ENCODE measurements at regions not wholly inside any gene's neighbourhood (a gene's known extent, or its start where the extent isn't known, plus 50 kb on each side); places are given as distances from the start of the nearest gene placed in this dataset.

DNA sequence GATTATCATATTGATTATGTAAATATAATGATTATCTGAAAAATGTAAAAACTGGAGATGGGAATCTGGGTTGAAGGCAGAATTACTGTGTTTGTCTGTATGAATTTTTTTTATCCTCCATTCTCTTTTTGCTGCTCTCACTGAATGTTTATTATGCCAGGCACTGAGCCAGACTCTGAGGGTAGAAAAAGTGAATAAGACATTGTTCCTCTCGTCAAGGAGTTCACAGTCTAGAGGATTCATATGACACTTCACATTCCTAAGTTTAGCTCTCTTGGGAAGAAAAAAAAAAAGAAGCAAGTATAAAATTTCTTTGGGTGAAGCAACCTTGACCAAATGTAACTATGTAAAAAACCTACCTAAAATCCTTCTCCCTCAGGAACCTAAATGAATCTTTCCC lies 120.9 kb upstream of the LMO3 start:
- Histone ChIP-seq H3K4me3 (ENCODE audit: low read length) (no peak overlapping the region), H3K4me1 (ENCODE audit: control insufficient read depth, insufficient read depth, low read length) (no peaks in the 10 kb centered on the region), H3K27me3 (ENCODE audit: control insufficient read depth, insufficient read depth, low read length) (no peaks in the 10 kb centered on the region), H3K9me3 (ENCODE audit: control insufficient read depth, low read depth, low read length) (no peaks in the 10 kb centered on the region), H3K27ac (ENCODE audit: low read length) (no peak overlapping the region), H3K36me3 (ENCODE audit: control insufficient read depth, insufficient read depth, low read length) (no peaks in the 10 kb centered on the region)
- no CpG with 5 or more reads among the region's 1 CpG for WGBS (ENCODE audit: insufficient coverage, low lambda C conversion rate)
- DNase-seq: no peak

DNA sequence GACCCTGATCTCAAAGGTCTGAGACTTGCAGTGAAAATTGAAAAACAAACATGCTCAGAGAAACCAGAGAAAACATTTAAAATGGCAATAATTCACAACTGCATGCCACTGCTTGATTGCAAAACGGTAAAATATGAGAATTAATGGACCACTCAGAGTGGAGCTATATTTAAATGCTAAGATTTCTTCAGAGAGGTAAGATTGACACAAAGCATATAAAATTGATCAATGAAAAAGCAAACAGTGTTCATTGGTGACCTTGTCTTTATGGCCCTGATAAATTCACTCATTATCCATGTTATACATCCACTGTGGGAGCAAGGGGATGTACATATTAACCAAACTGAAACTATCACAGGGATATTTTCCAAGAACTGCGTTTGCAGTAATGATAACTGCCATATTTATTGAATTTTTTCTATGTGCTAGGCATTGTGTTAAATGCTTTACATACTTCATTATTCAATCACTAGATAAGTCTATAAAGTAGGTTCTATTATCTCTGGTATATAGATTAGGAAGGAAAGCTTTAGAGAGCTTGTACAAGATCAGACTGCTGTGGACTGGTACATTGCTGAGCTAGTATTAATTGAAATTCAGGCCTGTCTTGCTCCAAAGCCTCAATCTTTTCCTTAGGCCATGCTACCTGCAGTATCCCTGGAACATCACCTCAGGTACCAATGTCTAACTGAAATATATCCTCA lies 113.9 kb upstream of the LMO3 start:
- Histone ChIP-seq H3K4me1 (ENCODE audit: control insufficient read depth, insufficient read depth, low read length) (no peaks in the 10 kb centered on the region), H3K27me3 (ENCODE audit: control insufficient read depth, insufficient read depth, low read length) (no peaks in the 10 kb centered on the region), H3K27ac (ENCODE audit: low read length) (no peak overlapping the region), H3K4me3 (ENCODE audit: low read length) (no peak overlapping the region), H3K36me3 (ENCODE audit: control insufficient read depth, insufficient read depth, low read length) (no peaks in the 10 kb centered on the region), H3K9me3 (ENCODE audit: control insufficient read depth, low read depth, low read length) (no peaks in the 10 kb centered on the region)
- no CpG with 5 or more reads among the region's 2 CpGs for WGBS (ENCODE audit: insufficient coverage, low lambda C conversion rate)
- no peak for DNase-seq

DNA sequence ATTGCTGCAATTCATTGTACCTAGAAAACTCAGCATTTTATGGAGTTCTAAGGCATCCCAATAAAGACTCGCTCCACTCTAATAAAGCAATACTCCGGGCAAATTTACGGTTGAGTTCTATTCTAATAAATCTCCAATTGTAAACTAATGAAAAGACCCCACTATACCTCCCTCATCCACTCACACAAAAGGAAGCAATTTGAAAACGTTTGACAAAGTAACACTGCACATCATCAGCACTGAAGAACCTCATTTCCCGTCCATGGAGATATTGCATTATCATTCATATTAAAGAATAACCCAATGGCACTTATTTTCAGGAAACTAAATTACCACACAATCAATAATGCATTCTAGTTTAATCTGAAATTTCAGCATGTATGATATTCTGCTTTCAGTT lies 111.0 kb upstream of the LMO3 start:
- no peak for DNase-seq
- no CpG with 5 or more reads among the region's 5 CpGs for WGBS (ENCODE audit: insufficient coverage, low lambda C conversion rate)
- Histone ChIP-seq H3K27me3 (ENCODE audit: control insufficient read depth, insufficient read depth, low read length) (no peaks in the 10 kb centered on the region), H3K4me1 (ENCODE audit: control insufficient read depth, insufficient read depth, low read length) (no peaks in the 10 kb centered on the region), H3K9me3 (ENCODE audit: control insufficient read depth, low read depth, low read length) (no peaks in the 10 kb centered on the region), H3K4me3 (ENCODE audit: low read length) (no peak overlapping the region), H3K27ac (ENCODE audit: low read length) (no peak overlapping the region), H3K36me3 (ENCODE audit: control insufficient read depth, insufficient read depth, low read length) (no peaks in the 10 kb centered on the region)

DNA sequence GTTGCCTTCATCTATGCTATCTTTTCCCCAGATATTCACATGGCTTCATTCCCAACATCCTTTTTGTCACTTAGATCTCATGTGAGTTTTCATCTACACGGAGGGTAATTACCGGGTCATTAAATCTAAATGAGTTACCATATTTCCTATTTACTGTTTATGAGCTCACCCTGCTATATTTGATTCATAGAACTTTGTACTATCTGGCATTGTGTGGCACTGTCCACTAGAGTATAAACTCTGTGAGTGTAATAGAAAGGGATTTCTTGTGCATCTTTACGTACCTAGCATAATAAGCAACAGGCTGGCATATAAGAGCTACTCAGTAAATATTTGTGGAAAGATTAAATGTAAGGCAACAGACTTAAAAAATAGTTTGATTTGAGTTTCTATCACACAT lies 86.1 kb upstream of the LMO3 start:
- no peaks in the 10 kb centered on the region for H3K27me3 ChIP-seq (ENCODE audit: control insufficient read depth, insufficient read depth, low read length)
- DNase-seq: no peak
- H3K27ac ChIP-seq (ENCODE audit: low read length): no peak overlapping the region
- H3K9me3 ChIP-seq (ENCODE audit: control insufficient read depth, low read depth, low read length): no peaks in the 10 kb centered on the region
- H3K4me1 ChIP-seq (ENCODE audit: control insufficient read depth, insufficient read depth, low read length): no peaks in the 10 kb centered on the region
- no peaks in the 10 kb centered on the region for H3K36me3 ChIP-seq (ENCODE audit: control insufficient read depth, insufficient read depth, low read length)
- WGBS (ENCODE audit: insufficient coverage, low lambda C conversion rate): 100% methylated on average over 1 of the region's 3 CpGs
- no peak overlapping the region for H3K4me3 ChIP-seq (ENCODE audit: low read length)

DNA sequence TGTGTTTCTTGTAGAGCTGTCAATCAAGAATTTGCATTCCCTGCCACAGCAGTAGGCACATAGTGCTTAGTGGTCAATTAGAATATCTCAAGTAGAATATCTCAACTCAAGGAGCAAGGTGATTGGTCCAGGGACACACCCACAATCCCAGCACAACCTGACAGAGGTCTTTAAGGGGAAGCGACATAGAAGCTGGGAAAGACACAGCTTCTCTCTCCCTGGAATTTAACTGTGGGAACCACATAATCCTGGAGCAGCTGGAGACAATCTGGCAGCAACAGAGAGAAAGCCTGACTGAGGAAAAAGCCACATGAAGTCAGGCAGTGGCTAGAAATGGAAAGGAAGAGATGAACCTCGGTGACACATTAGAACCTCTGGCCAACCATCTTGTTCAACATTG lies 85.7 kb upstream of the LMO3 start:
- WGBS (ENCODE audit: insufficient coverage, low lambda C conversion rate): no CpG with 5 or more reads among the region's 2 CpGs
- Histone ChIP-seq H3K27me3 (ENCODE audit: control insufficient read depth, insufficient read depth, low read length) (no peaks in the 10 kb centered on the region), H3K27ac (ENCODE audit: low read length) (no peak overlapping the region)

DNA sequence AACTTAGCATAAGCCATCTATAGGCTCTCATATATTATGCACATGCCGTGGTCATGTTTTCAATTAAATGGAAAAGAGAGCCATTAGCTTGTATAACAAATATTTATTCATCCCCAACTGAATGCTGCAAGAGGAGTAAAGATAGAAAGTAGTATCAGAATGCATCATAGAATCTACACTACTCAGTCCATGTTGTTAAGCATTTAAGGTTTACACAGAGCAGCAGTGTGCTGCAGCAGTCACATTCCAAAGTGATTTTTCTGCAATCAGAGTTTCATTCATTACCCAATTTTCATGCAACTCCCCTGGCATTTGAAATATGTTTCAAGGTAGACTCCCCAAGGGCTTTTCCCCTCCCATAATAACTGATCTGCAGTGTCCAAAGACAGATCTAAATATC lies 82.2 kb upstream of the LMO3 start:
- DNase-seq: no peak
- no peaks in the 10 kb centered on the region for H3K4me1 ChIP-seq (ENCODE audit: control insufficient read depth, insufficient read depth, low read length)
- H3K36me3 ChIP-seq (ENCODE audit: control insufficient read depth, insufficient read depth, low read length): no peaks in the 10 kb centered on the region
- H3K27me3 ChIP-seq (ENCODE audit: control insufficient read depth, insufficient read depth, low read length): no peaks in the 10 kb centered on the region
- H3K9me3 ChIP-seq (ENCODE audit: control insufficient read depth, low read depth, low read length): no peaks in the 10 kb centered on the region
- H3K27ac ChIP-seq (ENCODE audit: low read length): no peak overlapping the region
- H3K4me3 ChIP-seq (ENCODE audit: low read length): no peak overlapping the region
- WGBS (ENCODE audit: insufficient coverage, low lambda C conversion rate): 50% methylated on average over 1 of the region's 1 CpG

More for the DNA sequence above, 85.7 kb upstream of the LMO3 start:
- H3K4me3 ChIP-seq (ENCODE audit: low read length): no peak overlapping the region
- no peak for DNase-seq
- H3K4me1 ChIP-seq (ENCODE audit: control insufficient read depth, insufficient read depth, low read length): no peaks in the 10 kb centered on the region
- no peaks in the 10 kb centered on the region for H3K9me3 ChIP-seq (ENCODE audit: control insufficient read depth, low read depth, low read length)
- H3K36me3 ChIP-seq (ENCODE audit: control insufficient read depth, insufficient read depth, low read length): no peaks in the 10 kb centered on the region

DNA sequence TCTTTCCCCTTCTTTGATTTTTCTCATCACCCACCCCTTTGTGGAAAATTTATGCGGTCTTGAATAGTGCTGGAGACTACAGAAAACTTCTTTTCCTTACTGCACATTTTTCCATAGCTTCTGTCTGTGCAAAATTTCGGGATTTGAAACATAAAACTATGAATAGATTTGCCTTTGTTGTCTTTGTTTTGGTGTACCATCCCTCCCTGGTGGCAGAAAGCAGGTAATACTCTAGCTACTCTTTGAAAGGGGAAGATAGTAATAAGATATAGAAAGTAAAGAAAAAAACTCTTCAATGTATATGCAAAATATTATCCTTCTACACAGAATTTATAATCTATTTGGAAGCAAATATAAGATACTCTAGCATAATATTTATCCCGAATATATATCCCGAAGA lies 79.1 kb upstream of the LMO3 start:
- Histone ChIP-seq H3K9me3 (ENCODE audit: control insufficient read depth, low read depth, low read length) (no peaks in the 10 kb centered on the region), H3K27me3 (ENCODE audit: control insufficient read depth, insufficient read depth, low read length) (no peaks in the 10 kb centered on the region), H3K27ac (ENCODE audit: low read length) (no peak overlapping the region), H3K4me3 (ENCODE audit: low read length) (no peak overlapping the region), H3K4me1 (ENCODE audit: control insufficient read depth, insufficient read depth, low read length) (no peaks in the 10 kb centered on the region), H3K36me3 (ENCODE audit: control insufficient read depth, insufficient read depth, low read length) (no peaks in the 10 kb centered on the region)
- 100% methylated on average over 2 of the region's 4 CpGs for WGBS (ENCODE audit: insufficient coverage, low lambda C conversion rate)
- DNase-seq: no peak

DNA sequence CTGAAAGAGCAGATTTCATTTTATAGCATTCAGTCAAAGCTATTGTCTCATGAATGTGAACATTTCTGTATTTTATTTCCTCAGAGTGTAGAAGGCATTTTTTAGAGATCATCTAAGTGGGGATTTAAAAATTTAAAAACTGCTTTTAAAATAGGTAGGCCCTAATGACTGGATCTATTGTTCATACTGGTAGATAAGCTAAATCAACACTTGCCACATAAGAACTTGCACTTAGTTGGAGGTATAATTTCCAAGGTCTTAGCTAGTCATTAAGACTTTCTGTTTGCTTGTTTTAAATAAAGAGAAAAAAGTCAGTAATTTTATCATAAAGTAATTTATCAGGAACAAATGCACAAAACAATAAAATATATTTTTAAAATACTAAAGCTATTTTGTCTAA lies 75.2 kb upstream of the LMO3 start:
- Histone ChIP-seq H3K27ac (ENCODE audit: low read length) (no peak overlapping the region), H3K9me3 (ENCODE audit: control insufficient read depth, low read depth, low read length) (no peaks in the 10 kb centered on the region), H3K4me3 (ENCODE audit: low read length) (no peak overlapping the region), H3K27me3 (ENCODE audit: control insufficient read depth, insufficient read depth, low read length) (no peaks in the 10 kb centered on the region), H3K36me3 (ENCODE audit: control insufficient read depth, insufficient read depth, low read length) (no peaks in the 10 kb centered on the region), H3K4me1 (ENCODE audit: control insufficient read depth, insufficient read depth, low read length) (no peaks in the 10 kb centered on the region)
- DNase-seq: no peak

DNA sequence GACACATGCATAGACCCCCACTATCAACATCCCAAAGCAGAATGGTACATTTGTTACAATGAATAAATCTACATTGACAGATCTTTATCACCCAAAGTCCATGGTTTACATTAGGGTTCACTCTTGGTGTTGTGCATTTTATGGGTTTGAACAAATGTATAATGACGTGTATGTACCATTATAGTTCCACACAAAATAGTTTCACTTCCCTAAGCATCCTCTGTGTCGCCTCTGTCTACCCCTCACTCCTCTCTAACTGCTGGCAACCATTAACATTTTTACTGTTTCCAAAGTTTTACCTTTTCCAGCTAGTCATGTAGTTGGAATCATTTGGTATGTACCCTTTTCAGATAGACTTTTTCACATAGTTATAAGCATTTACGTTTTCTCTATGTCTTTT lies 69.5 kb upstream of the LMO3 start:
- H3K4me1 ChIP-seq (ENCODE audit: control insufficient read depth, insufficient read depth, low read length): no peaks in the 10 kb centered on the region
- no peaks in the 10 kb centered on the region for H3K27me3 ChIP-seq (ENCODE audit: control insufficient read depth, insufficient read depth, low read length)
- no peaks in the 10 kb centered on the region for H3K9me3 ChIP-seq (ENCODE audit: control insufficient read depth, low read depth, low read length)
- H3K36me3 ChIP-seq (ENCODE audit: control insufficient read depth, insufficient read depth, low read length): no peaks in the 10 kb centered on the region
- H3K27ac ChIP-seq (ENCODE audit: low read length): no peak overlapping the region
- H3K4me3 ChIP-seq (ENCODE audit: low read length): no peak overlapping the region
- no peak for DNase-seq
- WGBS (ENCODE audit: insufficient coverage, low lambda C conversion rate): 71% methylated on average over 1 of the region's 3 CpGs

DNA sequence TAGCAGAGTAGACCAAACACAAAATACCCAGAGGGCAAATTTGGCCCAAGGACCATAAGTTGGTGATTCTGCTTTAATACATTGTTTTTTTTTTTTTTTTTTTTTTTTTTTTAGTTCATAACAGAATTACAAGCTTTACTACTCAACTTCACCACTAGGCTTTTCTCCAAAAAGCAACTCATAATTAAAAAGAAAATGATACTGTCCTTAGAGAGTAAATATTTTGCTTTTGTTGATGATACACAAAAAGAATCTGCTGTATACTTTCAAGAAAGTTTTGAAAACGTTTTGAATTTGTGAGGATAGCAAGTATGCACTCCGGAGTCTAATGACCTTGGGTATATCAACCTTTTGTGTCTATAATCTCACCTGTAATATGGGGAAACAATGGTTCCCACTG lies 68.9 kb upstream of the LMO3 start:
- no peaks in the 10 kb centered on the region for H3K36me3 ChIP-seq (ENCODE audit: control insufficient read depth, insufficient read depth, low read length)
- WGBS (ENCODE audit: insufficient coverage, low lambda C conversion rate): no CpG with 5 or more reads among the region's 2 CpGs
- H3K9me3 ChIP-seq (ENCODE audit: control insufficient read depth, low read depth, low read length): no peaks in the 10 kb centered on the region
- H3K27ac ChIP-seq (ENCODE audit: low read length): no peak overlapping the region
- H3K4me1 ChIP-seq (ENCODE audit: control insufficient read depth, insufficient read depth, low read length): no peaks in the 10 kb centered on the region
- DNase-seq: no peak
- H3K4me3 ChIP-seq (ENCODE audit: low read length): no peak overlapping the region
- no peaks in the 10 kb centered on the region for H3K27me3 ChIP-seq (ENCODE audit: control insufficient read depth, insufficient read depth, low read length)

DNA sequence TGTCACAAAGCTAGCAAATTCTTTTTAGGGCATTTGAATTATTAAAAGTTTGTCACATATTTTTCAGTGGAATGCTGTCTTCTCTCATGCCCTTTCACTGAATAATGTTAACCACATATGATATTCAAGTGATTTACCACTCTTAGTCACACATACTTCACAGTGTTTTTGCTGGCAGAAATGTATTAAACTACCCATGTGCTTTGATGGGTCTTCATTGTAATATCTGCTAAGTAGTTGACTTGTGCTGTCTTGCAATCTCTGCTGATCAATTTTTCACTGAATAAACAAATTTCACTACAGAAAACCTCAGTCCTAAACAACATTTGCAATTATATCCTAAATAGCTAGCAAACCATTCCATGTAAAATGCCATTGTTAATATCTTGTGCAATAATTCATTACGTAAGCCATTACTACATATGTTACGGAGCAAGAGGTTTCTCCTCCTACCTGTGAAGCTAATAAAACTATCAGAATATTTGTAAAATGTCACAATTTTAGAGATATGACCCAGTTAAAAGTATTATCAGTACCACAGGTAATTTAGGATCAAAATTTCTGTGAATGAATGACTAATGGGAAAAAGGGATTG lies 64.6 kb upstream of the LMO3 start:
- no peaks in the 10 kb centered on the region for H3K27me3 ChIP-seq (ENCODE audit: control insufficient read depth, insufficient read depth, low read length)
- H3K9me3 ChIP-seq (ENCODE audit: control insufficient read depth, low read depth, low read length): no peaks in the 10 kb centered on the region
- WGBS (ENCODE audit: insufficient coverage, low lambda C conversion rate): no CpG with 5 or more reads among the region's 2 CpGs
- H3K4me3 ChIP-seq (ENCODE audit: low read length): no peak overlapping the region
- no peaks in the 10 kb centered on the region for H3K4me1 ChIP-seq (ENCODE audit: control insufficient read depth, insufficient read depth, low read length)
- H3K36me3 ChIP-seq (ENCODE audit: control insufficient read depth, insufficient read depth, low read length): no peaks in the 10 kb centered on the region
- no peak overlapping the region for H3K27ac ChIP-seq (ENCODE audit: low read length)
- DNase-seq: no peak

All from large intestine (tissue), 3 donors.